GM12873 (cell line): ENCODE measurements at regions not wholly inside any gene's neighbourhood (a gene's known extent, or its start where the extent isn't known, plus 50 kb on each side); places are given as distances from the start of the nearest gene placed in this dataset.

ENCODE experiments used
- CTCF ChIP-seq: IDR thresholded peaks from 2 replicates; pipeline ENCODE4 v1.5.1; 2012; ENCODE audit warnings: low read depth, mild to moderate bottlenecking, moderate library complexity, low read length, control low read depth; ENCODE audit not compliant: insufficient read depth; ENCODE audit errors: missing control alignments

GRCh38 chr20:59376109-59376841, 75.9 kb downstream of the EDN3 start:
- no peak for TF ChIP-seq CTCF

- no peak for TF ChIP-seq CTCF
Measured at GRCh38 chr20:59376998-59377397, 76.6 kb downstream of the EDN3 start.

GRCh38 chr20:59377842-59378241, 77.4 kb downstream of the EDN3 start:
- TF ChIP-seq CTCF = no peak

- TF ChIP-seq CTCF = no peak
Measured at GRCh38 chr20:59378396-59378795, 78.0 kb downstream of the EDN3 start.

- no peak for TF ChIP-seq CTCF
Measured at GRCh38 chr20:59378966-59379365, 78.6 kb downstream of the EDN3 start.

GRCh38 chr20:59381689-59382088, 81.3 kb downstream of the EDN3 start:
- no peak for TF ChIP-seq CTCF

GRCh38 chr20:59382157-59382725, 81.8 kb downstream of the EDN3 start:
- TF ChIP-seq CTCF = no peak
